Dermis blood vessel endothelial cell (primary cell): ENCODE measurements at regions not wholly inside any gene's neighbourhood (a gene's known extent, or its start where the extent isn't known, plus 50 kb on each side); places are given as distances from the start of the nearest gene placed in this dataset.

Experiments used
- DNase-seq: peaks from one replicate; pipeline ENCODE4 v3.0.0; 2010

DNA sequence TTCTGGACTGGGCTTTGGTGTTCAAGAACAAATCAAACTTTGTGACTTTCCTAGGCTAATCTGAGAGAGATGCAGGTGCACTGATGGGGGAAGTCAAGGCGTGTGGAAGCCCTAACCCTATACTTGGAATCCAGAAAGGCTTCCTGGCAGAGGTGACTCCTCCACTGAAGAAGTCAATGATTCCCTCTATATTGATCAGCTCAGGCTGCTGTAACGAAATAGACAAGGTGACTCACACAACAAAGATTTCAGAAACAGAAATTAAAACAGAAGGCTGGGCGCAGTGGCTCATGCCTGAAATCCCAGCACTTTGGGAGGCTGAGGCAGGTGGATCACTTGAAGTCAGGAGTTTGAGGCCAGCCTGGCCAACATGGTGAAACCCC, 69.6 kb upstream of the GGTA1 start:
- no peak for DNase-seq

DNA sequence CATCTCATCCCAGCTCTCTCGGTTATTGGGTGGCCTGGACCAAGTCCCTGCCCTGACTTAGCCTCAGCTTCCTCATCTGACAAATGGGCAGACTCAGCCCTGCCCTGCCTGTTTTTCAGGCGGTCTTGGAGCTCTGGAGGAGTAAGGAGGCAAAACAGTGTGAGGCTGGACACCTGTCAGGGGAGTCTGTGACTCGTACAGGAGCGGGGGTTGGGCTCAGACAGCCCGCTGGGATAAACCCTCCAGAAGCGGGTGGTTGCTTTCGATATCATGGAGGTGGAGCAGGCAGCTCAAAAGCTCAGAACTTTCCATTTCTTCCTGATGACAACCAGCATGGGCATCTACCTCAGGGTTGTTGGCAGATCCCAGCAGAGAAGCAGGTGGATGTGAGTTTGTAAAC, 72.9 kb upstream of the GGTA1 start:
- no peak for DNase-seq

DNA sequence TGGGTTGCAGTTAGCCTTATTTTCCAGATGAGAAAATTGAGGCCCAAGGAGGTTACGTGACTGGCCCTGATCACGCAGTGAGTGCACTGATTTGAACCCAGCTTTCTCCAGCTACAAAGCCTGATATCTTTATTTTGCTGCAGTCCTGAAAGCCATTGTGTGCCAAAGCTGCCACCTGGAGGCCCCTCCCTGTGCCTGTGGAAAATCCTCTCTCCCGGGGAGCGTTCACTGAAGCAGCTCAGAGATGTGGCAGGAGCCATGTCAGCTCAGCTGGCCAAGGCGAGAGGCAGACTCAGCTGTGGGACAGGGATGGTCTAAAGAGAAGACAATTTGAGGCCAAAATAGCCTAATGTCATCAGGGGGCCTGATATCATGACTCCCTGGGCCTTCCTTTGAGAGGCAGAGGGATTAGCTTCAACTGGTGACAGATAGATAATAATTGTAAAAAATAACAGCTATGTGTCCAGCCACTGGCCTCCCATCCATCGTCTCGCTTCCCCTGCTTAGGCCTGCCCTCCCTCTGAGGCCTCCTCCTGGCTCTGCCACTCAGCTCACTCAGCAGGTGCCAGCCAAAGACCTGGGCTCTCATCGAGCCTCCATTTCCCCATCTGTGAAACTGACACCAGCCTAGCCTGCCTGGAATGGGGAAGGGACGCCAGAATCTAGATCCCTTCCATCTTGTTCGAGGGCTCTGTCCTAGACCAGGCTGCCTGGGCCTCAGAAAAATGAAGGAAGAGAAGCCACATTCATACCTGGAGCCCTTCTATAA, 74.3 kb upstream of the GGTA1 start:
- DNase-seq = no peak

DNA sequence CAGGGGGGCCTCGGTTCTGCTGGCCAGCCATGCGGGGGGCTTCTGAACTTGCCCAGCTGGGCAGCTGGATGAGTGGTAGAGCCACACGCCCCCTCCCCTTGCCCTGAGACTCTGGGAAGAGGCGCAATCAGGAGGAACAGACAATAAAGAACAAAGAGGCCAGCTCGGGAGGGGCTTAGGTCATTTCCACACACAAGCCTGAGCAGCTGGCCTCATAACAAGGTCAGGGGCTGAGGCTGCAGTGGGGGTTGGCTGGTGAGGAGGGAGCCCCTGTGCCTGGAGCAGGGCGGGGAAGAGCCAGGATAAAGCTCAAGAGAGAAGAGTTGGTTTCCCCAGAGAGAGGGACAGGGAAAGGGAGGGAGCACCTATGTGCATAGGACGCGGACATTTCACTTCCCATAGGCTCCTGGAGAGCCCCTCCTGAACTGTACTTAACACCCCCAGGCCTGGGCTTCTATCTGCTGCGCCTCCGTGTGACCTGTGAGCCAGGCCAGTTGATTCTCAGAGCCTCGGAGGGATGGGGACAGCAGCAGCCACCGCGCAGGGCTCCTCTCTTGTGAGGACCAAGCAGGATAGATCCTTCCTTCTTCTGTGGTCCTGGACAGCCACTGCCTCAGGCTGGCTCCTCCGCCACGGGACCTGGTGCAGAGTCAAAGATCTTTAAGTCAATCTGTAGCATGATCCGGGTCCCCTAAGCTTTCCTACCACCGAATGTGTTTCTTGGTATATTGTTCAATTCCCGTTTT, 75.3 kb upstream of the GGTA1 start:
- DNase-seq = no peak

DNA sequence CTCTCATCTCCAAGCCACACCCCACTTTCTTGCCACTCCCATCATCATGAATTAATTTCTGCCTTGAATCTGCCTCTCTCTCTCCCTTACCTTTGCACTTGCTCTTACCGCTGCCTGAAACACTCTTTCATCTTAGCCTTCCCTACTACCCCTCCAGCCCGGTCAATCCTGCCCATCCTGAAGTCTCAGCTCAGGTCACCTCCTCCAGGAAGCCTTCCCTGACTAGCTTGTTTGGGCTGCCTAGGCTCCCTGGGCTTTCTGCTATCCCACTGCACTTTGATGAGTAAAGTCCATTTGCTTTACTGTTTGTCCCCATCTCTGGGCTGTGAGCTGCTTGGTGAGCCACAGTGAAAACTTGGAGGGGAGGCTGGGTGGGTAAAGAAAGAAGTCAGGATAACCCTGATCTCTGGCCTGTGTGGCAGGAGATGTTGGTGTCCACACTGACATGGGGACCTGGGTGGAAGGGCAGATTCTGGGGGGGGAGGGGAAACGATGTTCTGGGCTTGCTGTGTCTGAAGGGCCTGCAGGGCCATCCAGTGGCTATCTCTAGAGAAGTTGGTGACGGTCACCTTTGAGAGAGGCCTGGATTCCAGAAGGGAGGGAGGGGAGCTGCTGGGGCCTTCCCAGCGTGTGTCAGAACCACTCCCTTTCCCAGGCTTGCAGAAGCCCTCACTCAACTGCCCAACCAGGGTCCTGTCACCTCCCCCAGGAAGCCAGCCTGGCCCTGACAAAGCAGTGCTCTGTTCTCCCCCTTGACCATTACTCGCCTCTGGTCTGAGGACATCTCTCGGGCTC, 75.0 kb upstream of the DAB2IP start:
- no peak for DNase-seq

DNA sequence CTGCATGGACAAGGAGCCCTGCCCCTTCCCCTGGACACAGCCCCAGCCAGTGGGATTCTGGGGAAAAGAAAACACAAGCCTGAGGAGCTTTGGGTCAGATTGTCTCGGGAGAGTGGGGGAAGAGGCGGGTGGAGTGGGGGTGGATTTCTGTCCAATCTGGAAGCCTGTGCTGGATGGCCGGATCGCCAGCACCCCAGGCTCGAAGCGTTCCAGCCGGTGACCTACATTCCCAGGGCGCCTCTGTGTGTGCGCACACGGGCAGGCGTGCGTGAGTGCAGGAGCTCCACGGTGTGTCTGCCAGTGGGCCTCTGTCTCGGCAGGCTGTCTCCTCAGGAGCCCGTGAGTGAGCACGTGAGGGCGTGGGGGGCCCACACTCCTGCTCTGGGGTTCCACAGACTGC, 74.3 kb upstream of the DAB2IP start:
- DNase-seq = no peak

DNA sequence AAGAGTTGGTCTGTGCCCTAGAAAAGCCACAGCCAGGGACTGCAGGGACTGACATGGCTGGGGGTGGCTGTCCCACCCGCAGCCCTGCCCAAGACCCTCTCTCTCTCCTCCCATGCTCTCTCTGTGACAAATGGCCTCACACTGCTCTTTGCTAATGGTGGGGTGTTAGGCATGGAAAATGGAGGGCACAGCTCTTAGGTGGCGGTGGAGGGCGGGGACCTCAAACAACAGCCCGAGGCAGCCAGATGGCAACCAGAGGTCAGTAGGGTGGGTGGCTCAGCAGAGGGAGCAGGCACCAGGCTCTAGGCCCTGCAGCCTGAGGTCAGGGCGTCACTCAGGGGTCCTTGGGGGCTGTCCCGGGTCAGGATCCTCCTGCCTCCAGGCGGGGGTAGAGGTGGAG, 73.9 kb upstream of the DAB2IP start:
- DNase-seq = no peak

DNA sequence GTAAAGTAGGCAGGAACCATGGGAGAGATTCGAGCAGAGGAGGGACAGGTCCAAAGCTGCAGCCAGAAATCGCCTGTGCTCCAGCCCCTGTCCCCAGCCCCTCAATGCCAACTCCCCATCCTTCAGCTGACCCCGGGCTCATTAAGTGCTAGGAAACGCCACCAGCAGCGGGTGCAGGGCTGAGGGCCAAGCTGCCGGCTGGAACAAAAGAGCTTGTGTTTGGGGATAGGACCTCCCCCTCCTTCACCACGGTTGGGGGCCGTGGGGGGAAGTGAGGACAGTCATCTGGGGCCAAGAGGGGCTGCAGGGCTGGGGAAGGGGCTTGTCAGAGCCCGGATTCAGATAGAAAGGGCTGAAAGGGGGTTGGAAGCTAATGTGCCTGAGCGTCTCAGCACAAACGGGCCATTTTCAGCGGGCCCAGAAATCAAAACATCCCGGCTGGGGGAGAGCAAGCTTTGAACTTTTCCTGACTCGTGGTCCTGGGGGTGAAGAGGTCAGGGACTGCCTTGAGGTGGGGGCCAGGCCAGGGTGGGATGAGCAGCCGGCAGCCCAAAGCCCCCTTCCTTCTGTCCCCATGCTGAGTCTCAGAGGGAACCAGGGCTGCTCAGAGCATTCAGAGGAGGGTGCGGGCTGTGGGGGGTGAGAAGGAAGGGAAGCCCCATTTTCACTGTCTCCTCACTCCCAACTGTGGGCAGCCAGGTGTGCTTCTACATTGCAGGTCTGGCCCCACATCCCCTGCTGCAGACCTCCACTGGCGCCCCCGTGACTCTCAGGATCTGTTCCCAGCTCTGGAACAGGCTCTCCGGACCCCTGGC, 69.4 kb upstream of the DAB2IP start:
- no peak for DNase-seq

DNA sequence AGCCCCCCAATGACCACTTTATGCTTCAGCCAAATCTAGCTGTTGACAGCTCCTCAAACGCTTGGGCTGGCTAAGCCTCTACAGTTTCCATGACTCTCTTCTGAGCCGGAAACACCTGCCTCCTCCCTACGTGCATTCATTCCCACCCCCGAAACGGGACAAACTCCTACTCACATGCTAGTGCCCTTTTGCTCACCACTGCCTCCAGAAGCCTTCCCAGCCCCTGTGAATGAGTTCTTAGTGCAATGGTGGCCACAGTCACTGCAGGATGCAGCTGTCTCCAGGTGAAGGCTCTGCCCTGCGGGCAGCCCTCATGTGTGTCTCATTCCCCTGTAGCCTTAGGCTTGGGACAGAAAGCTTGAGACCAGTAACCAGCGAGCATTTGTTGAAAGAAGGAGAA, 68.8 kb upstream of the DAB2IP start:
- peak; percentile 57 for DNase-seq

DNA sequence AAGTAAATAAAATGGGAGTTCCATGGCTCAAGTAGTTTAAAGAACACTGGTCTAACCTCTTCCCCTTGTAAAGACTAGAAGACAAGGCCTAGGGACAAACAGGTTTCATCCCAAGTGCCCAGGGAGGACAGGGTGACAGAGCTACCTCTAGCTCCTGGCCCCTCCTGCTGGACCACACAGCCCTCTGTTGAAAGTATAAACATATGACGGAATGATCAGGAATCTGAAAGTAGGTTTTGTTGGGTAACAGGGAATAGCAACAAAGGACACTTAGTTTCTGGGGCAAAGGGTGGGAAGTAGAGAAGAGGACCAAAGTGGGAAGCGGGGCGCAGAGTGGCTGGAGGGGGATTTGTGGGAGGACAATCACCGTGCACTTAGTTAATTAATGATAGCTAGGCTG, 67.0 kb upstream of the DAB2IP start:
- no peak for DNase-seq

DNA sequence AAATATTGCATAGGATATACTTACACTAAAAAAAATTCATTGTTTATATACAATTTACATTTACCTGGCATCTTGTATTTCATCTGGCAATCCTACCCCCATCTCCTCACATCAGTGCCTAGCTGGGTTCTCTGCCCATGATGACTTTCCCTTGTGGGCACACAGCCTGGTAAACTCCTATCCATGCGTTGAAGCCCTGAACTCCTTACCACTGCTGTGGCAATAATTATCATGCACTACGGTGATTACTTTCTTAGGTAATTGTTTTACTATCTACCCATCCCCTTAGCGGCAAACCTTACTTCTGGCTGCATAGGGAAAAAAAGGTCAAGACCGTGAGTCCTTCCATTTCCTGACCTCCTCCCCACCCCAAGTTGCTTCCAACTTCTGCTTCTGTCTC, 63.6 kb upstream of the DAB2IP start:
- no peak for DNase-seq

DNA sequence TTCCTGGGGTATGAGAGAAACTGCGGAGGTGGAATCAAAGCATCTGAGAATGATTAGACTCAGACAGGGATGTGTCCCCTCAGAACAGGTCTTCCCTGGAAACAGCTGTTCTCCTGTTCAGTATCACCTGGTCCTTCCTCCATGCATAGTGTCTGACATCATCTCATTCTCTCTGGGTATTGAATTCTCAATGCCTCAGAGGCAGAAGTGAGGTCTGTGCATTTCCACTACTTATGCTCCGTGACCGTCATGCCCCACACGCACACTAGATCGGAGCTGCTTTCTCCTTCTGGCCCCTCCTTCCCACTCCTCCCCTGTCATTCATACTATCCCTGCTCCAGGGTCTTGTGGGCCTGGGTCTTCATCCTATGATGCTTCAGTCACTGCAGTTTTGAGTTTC, 61.4 kb upstream of the DAB2IP start:
- DNase-seq = no peak

DNA sequence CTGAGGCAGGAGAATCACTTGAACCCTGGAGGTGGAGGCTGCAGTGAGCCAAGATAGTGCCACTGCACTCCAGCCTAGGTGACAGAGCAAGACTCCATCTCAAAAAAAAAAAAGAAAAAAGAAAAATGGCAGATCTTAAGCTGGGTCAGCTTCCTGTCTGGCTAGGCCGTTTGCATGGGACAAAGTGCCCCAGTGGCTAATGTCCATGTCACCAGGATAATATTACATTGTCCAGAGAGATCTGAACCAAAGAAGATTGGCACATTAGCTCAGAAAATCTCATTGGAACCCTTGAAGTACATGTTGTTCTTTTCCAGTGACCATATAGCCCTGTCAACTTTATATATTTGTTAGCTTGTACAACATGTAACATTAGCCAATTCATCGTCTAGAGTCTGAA, 59.2 kb upstream of the DAB2IP start:
- DNase-seq = no peak

DNA sequence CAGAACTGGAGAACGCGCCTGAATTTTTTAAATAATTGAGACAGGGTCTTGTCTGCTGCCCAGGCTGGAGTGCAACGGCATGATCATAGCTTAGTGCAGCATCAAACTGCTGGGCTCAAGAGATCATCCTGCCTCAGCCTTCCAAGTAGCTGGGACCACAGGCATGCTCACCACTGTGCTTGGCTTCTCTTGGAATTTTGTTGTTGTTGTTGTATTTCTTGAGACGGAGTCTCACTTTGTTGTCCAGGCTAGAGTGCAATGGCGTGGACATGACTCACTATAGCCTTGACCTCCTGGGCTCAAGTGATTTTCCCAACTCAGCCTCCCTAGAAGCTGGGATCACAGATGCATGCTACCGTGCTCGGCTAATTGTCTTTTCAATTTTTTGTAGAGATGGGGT, 58.4 kb upstream of the DAB2IP start:
- DNase-seq = no peak

DNA sequence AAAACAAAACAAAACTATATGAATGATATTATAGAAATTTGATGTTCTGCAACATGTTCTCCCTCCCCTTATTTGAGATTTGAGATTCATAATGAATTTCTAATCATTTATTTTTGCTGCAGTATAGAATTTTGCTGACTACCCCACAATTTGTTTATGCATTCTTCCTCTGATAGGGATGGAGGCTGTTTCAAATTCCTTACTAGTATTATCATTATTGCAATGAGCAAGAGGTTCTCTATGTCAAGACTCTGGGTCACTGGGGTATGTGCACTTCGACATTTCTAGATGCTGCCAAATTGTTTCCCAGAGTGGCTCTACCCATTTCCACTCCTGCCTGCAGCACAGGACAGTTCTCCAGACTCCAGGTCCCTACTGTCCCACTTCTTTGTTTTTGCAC, 54.9 kb upstream of the DAB2IP start:
- no peak for DNase-seq

DNA sequence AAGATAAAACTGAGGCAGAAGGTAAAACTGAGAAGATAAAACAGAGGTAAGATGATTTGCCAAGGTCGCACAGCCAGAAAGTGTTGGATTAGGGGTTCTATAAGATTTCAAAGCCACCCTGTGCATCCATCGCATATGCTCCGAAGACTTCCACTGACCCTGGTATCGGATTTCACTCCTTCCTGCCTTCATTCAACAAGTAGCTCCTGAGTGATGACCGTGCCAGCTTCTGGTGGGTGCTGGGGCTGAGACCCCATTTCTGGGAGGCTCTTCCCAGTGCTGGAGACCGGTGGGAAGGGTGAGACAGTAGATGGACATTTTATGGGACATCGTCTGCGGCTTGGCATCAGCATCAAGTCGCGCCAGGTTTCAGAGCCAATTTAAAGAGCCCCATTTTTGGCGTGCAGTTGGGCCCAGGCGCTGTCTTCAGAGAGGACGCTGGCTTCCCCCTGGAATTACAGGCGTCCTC, 53.7 kb upstream of the DAB2IP start:
- DNase-seq = no peak

DNA sequence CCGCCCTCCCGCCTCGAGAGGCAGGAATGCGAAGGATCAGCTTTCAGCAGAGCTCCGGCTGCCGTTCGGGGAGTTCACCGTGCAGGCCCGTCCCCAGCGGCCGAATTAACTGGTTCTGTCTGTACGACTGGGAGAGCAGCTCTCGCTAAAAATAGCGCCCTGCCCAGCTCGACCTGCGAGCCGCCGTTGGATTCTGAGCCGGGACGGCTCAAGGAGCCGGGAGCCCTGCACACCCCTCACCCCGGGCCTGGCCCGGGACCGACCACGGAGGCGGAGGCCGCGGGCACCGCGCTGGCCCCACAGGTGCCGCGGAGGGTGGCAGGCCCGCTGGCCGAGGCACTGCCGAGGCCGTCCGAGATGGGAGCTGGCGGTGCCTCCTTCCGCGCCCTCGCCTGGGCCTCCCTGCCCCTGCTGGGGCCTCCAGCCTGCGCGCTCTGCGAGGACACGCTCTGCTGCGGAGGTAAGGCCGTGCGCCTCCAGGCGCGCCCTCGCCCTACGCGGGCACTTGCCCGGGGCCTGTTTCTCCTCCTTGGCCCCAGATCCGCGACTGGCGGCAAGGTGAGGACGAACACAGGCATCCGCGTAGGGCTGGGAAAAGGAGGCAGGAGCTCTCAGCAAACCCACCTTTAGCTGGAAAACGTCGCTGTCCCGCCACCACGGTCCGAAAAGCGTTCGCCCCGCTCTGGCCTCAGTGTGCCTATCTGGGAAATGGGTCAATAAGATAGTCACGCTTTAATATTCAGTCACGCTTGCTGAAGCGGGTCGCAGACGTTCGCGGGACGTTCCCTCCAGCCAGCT, 53.1 kb upstream of the DAB2IP start:
- no peak for DNase-seq

DNA sequence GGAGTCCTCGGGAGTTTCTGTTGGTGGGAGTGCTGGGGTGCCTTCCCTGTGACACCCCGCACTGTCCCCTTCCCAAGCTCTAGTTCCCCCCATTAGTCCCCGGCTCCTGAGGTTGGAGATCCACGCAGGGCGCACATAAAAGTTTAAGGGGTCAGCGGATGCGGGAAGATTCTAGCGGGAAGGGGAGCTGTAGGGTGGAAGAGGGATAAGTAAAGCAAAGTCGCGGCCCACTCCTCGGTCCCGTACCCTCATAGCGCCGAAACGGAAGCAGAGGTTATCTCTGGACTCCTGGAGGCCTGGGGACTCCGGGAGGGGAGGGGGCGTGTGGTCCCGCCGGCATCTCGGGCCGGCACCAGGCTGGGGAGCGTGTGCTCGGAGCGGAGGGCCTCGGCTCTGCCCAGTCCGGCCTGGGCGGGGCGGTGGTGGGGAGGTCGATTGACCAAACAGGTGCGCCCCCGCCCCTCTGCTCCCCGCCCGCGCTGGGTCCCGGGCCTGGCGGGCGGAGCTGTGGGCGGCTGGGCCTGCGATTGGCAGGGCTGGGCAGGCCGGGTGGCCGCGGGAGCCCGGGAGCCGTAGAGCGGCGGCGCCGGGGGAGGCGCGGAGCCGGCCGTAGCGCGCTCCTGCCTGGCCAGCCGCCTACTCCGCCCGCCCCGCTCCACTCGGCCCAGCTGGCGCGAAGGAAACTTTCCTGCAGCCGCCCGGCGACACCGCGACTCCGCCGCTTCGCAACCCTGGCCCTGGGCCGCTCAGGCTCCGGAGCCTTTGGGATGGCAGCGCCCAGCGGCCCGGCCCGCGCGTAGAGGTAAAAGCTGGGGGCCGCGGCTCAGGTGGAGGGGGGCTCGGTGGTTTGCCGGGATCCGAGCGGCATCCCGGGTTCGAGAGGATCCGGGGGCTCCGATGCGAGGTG, 52.2 kb upstream of the DAB2IP start:
- DNase-seq = peak; percentile 38

DNA sequence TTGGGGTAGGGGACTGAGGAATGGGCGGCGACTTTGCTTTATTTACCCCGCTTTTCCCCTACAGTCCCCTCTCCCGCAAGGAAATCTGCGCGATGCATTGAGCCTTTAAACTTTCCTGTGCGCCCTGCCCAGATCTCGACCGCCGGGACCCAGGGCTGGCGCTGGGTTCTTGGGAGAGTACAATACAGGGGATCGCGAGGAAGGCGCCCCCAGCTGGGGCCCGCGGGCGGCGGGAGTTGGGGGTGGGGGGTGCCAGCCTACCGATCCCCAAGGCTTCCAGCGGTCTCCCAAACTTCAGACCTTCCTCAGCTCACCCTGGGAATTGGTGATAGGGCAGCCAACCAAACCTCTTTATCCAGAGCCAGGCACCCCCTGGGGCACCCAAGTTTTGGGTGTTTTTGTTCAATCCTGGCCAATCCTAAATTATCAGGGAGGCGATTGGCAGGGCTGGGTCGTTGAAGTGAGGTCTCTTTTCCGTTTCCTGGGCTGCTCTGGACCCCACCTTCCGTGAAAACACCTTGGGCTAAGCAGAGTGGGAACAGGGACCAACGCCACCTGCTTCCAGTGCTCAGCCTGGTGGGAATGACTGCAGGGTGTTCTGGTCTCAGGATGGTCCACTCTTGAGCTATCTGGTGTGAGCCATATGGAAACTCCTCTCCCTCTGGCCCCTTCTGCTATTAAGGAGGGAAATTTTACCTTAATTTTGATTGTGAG, 51.4 kb upstream of the DAB2IP start:
- no peak for DNase-seq

DNA sequence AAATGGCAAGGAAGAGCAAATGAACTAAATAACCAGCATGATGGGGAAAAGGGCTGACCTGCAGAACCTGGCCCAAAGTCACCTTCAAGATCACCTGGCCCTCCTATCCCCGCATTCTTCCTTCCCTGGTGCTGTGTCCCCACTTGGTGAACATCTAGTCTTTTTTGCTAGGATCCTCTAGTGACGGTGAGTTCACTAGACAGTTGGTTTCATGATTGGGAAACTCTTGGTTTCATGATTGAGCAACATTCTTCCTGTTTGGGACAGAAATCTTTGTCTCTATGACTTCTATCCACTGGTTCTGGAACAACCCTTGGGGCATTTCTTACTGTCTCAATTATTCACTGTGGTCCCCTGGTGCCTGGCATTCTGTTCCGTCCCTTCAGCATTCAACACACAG, 50.2 kb upstream of the DAB2IP start:
- no peak for DNase-seq
